KOPT-K1 (cell line): ENCODE measurements at regions not wholly inside any gene's neighbourhood (a gene's known extent, or its start where the extent isn't known, plus 50 kb on each side); places are given as distances from the start of the nearest gene placed in this dataset.

Source experiments
- H3K27ac ChIP-seq: fragments of 200-600 bp; sonication (generic); 2 replicates; pipeline ENCODE4 v1.5.1; 2016; ENCODE audit warnings: antibody characterized with exemption, mild to moderate bottlenecking, low read depth, low read length; ENCODE audit not compliant: poor library complexity, severe bottlenecking
- H3K36me3 ChIP-seq: fragments of 200-600 bp; sonication (generic); 2 replicates; pipeline ENCODE4 v1.5.1; 2017; ENCODE audit warnings: antibody characterized with exemption, mild to moderate bottlenecking, low read length, moderate library complexity; ENCODE audit not compliant: insufficient read depth
- H3K9me3 ChIP-seq: fragments of 200-600 bp; sonication (generic); 2 replicates; pipeline ENCODE4 v1.5.1; 2017; ENCODE audit warnings: antibody characterized with exemption, low read length, mild to moderate bottlenecking; ENCODE audit not compliant: insufficient read depth, poor library complexity, severe bottlenecking

DNA sequence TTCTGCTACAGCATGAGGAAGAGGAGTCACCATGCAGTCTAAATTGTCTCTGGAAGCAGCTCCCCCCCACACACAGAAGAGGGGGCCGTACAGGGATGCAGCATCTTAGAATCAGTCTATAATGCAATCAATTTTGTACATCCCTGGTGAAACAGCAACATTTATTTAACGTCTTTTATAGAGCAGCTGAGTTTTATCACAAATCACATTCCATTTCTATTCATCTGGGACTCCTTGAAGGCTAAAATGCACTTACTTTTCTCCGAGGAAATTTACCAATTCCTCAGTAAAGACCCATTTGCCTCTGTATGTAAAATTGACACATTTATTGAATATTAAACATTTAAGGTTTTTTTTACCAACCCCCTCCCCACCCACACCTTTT, 193.9 kb downstream of the PHETA1 start:
- no peak overlapping the region for H3K27ac ChIP-seq
- no peaks in the 10 kb centered on the region for H3K9me3 ChIP-seq
- no peaks in the 10 kb centered on the region for H3K36me3 ChIP-seq

GRCh38 chr12:111174251-111174960, 194.5 kb downstream of the PHETA1 start:
- Histone ChIP-seq H3K9me3 (no peaks in the 10 kb centered on the region), H3K36me3 (no peaks in the 10 kb centered on the region), H3K27ac (no peak overlapping the region)

DNA sequence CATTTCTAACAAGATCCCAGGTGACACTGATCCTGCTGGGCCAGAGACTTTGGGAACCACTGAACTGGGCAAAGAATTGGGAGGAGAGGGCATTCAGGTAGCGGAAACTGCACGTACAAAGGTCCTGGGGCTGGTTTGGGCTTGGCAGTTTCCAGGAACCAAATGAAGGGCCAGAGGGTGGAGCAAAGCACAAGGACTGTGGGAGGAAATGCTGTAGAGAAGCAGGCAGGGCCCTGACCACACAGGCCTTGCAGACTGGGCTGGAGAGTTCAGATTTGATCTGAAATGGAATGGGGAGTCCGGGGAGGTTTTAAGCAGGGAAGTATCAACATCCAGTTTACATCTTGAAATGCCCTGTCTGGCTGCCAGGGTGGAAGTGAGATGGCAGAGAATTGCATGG, 195.1 kb downstream of the PHETA1 start:
- H3K9me3 ChIP-seq, result no peaks in the 10 kb centered on the region
- no peaks in the 10 kb centered on the region for H3K36me3 ChIP-seq
- no peak overlapping the region for H3K27ac ChIP-seq

GRCh38 chr12:111173391-111173790, 195.5 kb downstream of the PHETA1 start:
- H3K9me3 ChIP-seq, result no peaks in the 10 kb centered on the region
- no peak overlapping the region for H3K27ac ChIP-seq
- no peaks in the 10 kb centered on the region for H3K36me3 ChIP-seq

DNA sequence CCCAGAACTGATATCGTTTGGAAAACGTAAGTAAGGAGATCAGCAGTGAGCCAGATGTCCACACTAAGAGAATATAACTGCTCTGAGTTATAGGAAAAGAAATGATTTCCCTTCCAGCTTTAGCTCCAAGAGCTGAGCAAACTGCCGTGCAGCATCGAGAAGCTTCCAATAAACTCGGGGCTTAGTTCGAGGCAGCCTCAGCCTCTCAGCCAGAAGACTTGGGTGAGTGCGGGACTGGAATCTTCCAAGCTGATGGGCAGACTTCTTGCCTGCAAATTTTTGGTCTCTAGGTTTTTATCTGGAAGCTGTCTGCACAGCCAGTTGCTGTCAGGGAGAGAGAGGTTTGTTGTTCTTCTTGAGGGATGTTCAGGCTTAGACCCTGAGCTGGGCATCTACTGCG, 196.1 kb downstream of the PHETA1 start:
- Histone ChIP-seq H3K9me3 (no peaks in the 10 kb centered on the region), H3K36me3 (no peaks in the 10 kb centered on the region), H3K27ac (no peak overlapping the region)

- no peaks in the 10 kb centered on the region for H3K36me3 ChIP-seq
- H3K27ac ChIP-seq, result no peak overlapping the region
- no peaks in the 10 kb centered on the region for H3K9me3 ChIP-seq
These were observed 197.1 kb downstream of the PHETA1 start for GRCh38 chr12:111171832-111172231.

- Histone ChIP-seq H3K27ac (no peak overlapping the region), H3K36me3 (no peaks in the 10 kb centered on the region), H3K9me3 (no peaks in the 10 kb centered on the region)
These were observed 197.6 kb downstream of the PHETA1 start for GRCh38 chr12:111171345-111171744.

GRCh38 chr12:111170543-111170942, 198.4 kb downstream of the PHETA1 start:
- Histone ChIP-seq H3K9me3 (no peaks in the 10 kb centered on the region), H3K27ac (no peak overlapping the region), H3K36me3 (no peaks in the 10 kb centered on the region)

GRCh38 chr12:111169456-111169855, 199.4 kb downstream of the PHETA1 start:
- Histone ChIP-seq H3K27ac (no peak overlapping the region), H3K36me3 (no peaks in the 10 kb centered on the region), H3K9me3 (no peaks in the 10 kb centered on the region)

- H3K36me3 ChIP-seq, result no peaks in the 10 kb centered on the region
- H3K9me3 ChIP-seq, result no peaks in the 10 kb centered on the region
- no peak overlapping the region for H3K27ac ChIP-seq
These were observed 199.9 kb downstream of the PHETA1 start for GRCh38 chr12:111169032-111169431.

DNA sequence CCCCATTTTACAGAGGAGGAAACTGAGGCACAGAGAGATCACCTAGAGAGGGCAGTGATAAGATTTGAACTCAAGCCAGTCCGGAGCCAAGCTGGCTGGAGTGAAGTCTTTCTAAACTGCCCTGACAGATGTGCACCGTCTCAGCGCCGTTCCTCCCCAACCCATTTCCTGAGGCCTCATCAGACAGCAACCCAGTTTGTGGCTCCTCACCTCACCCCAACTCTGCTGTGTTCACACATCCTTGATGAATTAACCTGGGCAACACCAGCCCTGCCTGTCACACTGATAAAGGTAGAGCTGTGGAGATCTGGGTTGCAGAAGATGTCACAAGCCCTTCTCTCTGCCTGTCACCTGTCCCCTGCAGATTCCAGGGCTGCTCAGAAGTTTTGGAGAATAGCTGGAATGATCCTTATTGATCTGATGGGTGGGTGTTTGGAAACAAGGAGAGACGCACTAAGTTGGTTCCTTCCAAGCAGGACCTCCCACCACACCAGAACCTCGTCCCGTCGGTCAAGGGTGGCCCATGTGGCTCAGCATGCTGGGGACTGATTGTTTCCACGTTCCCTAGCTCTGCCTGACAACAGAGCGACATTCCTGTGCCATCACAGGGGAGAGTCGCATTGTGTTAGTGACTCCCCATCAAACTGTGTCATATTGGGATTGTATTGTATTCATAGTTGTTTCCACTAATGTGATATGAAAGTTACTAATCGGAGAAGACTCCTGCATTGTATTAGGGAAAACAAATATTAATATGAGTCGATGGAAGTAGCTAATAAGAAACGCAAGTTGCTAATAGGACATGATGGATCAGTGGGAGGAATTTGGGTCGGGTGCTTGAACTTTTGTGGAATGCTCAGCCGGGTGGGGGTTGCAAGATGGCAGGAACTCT, 200.6 kb downstream of the PHETA1 start:
- Histone ChIP-seq H3K27ac (no peak overlapping the region), H3K9me3 (no peaks in the 10 kb centered on the region), H3K36me3 (no peaks in the 10 kb centered on the region)

- H3K9me3 ChIP-seq, result no peaks in the 10 kb centered on the region
- no peak overlapping the region for H3K27ac ChIP-seq
- H3K36me3 ChIP-seq, result no peaks in the 10 kb centered on the region
These were observed 201.9 kb downstream of the PHETA1 start for GRCh38 chr12:111166779-111167540.

DNA sequence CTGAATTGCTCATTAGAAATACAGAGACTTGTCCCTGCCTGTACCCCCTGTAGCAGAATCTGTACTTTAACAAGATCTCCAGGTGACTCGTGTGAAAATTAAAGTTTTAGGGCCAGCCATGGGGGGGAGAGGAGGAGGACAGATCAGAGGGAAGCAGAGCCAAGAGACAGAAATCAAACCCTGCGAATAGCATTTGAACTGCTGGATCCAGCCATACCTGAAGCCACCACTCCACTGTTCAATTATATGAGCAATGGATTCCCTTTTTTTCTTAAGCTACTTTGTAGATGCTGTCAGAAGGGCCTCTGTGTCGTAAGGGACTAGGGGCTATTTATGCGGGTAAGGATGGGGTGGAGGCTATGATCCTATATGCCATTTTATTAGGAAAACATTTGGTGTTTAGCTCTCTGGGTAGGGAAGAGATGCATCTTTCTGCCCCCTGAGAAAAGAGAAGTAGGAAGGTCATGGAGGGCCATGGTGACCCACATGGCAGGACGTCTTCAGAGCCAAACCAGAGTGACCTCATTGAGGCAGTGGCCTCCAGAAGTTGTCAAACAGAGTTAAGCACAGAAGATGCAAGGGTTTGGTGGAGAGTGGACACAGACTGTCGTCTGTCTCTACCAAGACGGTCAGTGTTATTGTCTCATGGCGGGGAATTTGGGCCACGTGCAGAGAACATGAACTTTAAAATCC, 203.9 kb downstream of the PHETA1 start:
- Histone ChIP-seq H3K36me3 (no peaks in the 10 kb centered on the region), H3K9me3 (no peaks in the 10 kb centered on the region), H3K27ac (no peak overlapping the region)

DNA sequence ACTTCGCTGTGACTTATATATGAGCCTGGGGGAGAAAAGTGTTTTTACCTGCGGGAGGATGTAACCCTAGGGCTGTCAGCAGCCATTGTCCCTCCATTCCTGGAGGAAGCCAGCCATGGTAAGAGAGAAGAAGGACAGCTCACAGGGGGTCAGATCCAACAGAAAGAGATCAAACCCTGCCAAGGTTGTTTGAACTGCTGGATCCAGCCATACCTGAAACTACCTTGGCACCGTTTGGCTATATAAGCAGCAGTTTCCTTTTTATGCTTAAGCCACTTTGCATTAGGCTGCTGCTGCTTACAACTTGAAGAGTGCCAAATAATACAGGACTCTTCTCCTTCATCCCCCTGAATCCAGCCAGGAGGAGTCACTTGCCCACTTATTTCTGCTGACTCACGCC, 205.5 kb downstream of the PHETA1 start:
- H3K27ac ChIP-seq, result no peak overlapping the region
- no peaks in the 10 kb centered on the region for H3K9me3 ChIP-seq
- no peaks in the 10 kb centered on the region for H3K36me3 ChIP-seq

GRCh38 chr12:111161898-111162297, 207.0 kb downstream of the PHETA1 start:
- Histone ChIP-seq H3K27ac (no peak overlapping the region), H3K9me3 (no peaks in the 10 kb centered on the region), H3K36me3 (no peaks in the 10 kb centered on the region)
